ENCODE measurements at regions not wholly inside any gene's neighbourhood (a gene's known extent, or its start where the extent isn't known, plus 50 kb on each side); places are given as distances from the start of the nearest gene placed in this dataset.

DNA sequence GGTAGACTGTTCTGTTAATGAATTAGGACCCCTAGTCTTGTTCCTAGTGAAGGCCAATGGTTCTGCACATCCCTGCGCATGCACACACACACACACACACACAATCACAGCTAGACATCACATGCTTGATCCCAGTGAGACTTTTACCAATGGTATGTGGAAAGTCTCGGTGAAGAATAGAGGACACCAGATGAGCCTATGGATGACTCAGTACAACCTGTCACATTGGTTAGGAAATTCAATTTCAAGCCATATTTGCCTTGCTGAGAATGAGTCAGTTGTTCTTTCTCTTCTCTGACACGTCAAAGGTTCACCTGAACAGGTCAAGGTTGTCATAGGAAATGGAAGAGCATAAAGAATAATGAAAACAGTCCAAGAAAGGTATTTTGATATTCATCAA lies 122.0 kb downstream of the SLC17A6 start:
- Histone ChIP-seq H3K27ac (ENCODE audit: insufficient read depth, low read length) (no peak overlapping the region), H2AFZ (ENCODE audit: low read length) (no peak overlapping the region), H3K4me3 (replicated peaks in 1 of 4; ENCODE audit: control extremely low read depth in 1 of 4, insufficient read depth in 1 of 4, low read depth in 3 of 4, low read length in 4 of 4) (no peak overlapping the region), H3K4me2 (ENCODE audit: extremely low read depth, insufficient read depth, low read length) (no peak overlapping the region), H3K9me3 (ENCODE audit: control insufficient read depth, insufficient read depth, low read depth, low read length) (no peaks in the 10 kb centered on the region), H3K4me1 (ENCODE audit: control insufficient read depth, extremely low read depth, insufficient read depth, low read length) (no peaks in the 10 kb centered on the region), H3K79me2 (ENCODE audit: control insufficient read depth, insufficient read depth, low read length) (no peaks in the 10 kb centered on the region), H3K36me3 (ENCODE audit: control insufficient read depth, insufficient read depth, low read length) (no peaks in the 10 kb centered on the region), H3K9ac (ENCODE audit: insufficient read depth, low read length) (no peak overlapping the region), H4K20me1 (ENCODE audit: control insufficient read depth, extremely low read depth, insufficient read depth, low read length) (no peaks in the 10 kb centered on the region), H3K27me3 (ENCODE audit: control insufficient read depth, insufficient read depth, low read length) (no peaks in the 10 kb centered on the region)
- DNase-seq (ENCODE audit: low read depth in 2 of 2), result peak in 1 of 2 donors; percentile 18
- no peak for TF ChIP-seq EZH2 (IDR thresholded peaks at IDR 0.05; ENCODE audit: low read length, missing control alignments)
- TF ChIP-seq, protein P1, sequence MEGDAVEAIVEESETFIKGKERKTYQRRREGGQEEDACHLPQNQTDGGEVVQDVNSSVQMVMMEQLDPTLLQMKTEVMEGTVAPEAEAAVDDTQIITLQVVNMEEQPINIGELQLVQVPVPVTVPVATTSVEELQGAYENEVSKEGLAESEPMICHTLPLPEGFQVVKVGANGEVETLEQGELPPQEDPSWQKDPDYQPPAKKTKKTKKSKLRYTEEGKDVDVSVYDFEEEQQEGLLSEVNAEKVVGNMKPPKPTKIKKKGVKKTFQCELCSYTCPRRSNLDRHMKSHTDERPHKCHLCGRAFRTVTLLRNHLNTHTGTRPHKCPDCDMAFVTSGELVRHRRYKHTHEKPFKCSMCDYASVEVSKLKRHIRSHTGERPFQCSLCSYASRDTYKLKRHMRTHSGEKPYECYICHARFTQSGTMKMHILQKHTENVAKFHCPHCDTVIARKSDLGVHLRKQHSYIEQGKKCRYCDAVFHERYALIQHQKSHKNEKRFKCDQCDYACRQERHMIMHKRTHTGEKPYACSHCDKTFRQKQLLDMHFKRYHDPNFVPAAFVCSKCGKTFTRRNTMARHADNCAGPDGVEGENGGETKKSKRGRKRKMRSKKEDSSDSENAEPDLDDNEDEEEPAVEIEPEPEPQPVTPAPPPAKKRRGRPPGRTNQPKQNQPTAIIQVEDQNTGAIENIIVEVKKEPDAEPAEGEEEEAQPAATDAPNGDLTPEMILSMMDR (conservative IDR thresholded peaks at IDR 0.05 in 1 of 2, IDR thresholded peaks at IDR 0.05 in 1 of 2; ENCODE audit: low read depth in 1 of 2, low read length in 2 of 2), result no peak

DNA sequence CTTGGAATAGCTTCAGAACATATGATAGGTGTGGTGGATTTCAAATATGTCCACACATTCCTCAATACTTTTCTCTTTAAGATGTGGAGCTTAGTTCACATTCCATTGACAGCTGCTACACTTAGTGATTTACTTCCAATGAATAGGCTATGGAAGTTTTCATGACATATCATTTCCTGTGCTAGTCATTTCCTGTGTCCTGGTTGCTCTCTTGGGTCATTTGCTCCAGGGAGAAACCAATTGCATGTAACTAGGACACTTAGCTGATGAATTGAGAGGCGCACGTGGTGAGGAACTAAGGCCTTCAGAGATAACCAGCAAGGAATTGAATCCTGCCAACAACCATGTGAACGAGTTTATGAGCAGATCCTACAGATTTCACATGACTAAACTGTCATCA lies 120.9 kb downstream of the SLC17A6 start:
- TF ChIP-seq, protein P1 (conservative IDR thresholded peaks at IDR 0.05 in 1 of 2, IDR thresholded peaks at IDR 0.05 in 1 of 2; ENCODE audit: low read depth in 1 of 2, low read length in 2 of 2), result no peak
- TF ChIP-seq EZH2 (IDR thresholded peaks at IDR 0.05; ENCODE audit: low read length, missing control alignments), result no peak
- no peak overlapping the region for H3K4me2 ChIP-seq (ENCODE audit: extremely low read depth, insufficient read depth, low read length)
- H3K36me3 ChIP-seq (ENCODE audit: control insufficient read depth, insufficient read depth, low read length), result no peaks in the 10 kb centered on the region

DNA sequence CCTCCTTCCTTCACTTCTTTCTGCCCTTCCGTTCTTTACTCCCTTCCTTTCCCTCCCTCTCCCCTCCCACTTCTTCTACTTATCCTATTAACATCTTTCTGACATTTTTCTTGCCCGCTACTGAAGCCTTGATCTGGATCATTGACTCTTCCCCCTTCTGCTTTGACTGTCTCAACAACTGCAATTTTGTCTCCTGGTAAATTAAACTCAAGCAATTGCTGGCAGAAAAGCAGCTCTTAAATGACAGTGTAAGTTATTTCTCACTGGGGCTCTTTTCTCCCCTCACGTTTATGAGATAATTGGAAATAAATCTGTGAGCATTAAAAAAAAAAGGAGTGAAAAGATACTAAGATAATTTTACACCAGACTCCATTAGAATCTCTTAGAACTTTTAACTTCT lies 120.0 kb downstream of the SLC17A6 start:
- TF ChIP-seq, protein P1 (conservative IDR thresholded peaks at IDR 0.05 in 1 of 2, IDR thresholded peaks at IDR 0.05 in 1 of 2; ENCODE audit: low read depth in 1 of 2, low read length in 2 of 2), result no peak
- no peak for TF ChIP-seq EZH2 (IDR thresholded peaks at IDR 0.05; ENCODE audit: low read length, missing control alignments)
- H3K36me3 ChIP-seq (ENCODE audit: control insufficient read depth, insufficient read depth, low read length), result no peaks in the 10 kb centered on the region

More for the DNA sequence above, 120.9 kb downstream of the SLC17A6 start:
- H3K79me2 ChIP-seq (ENCODE audit: control insufficient read depth, insufficient read depth, low read length), result no peaks in the 10 kb centered on the region
- no peak overlapping the region for H3K9ac ChIP-seq (ENCODE audit: insufficient read depth, low read length)
- peak overlapping the region; percentile 61 for H3K27ac ChIP-seq (ENCODE audit: insufficient read depth, low read length)
- no peak overlapping the region for H2AFZ ChIP-seq (ENCODE audit: low read length)
- no peaks in the 10 kb centered on the region for H3K9me3 ChIP-seq (ENCODE audit: control insufficient read depth, insufficient read depth, low read depth, low read length)
- H4K20me1 ChIP-seq (ENCODE audit: control insufficient read depth, extremely low read depth, insufficient read depth, low read length), result no peaks in the 10 kb centered on the region
- no peaks in the 10 kb centered on the region for H3K4me1 ChIP-seq (ENCODE audit: control insufficient read depth, extremely low read depth, insufficient read depth, low read length)
- no peak overlapping the region for H3K4me3 ChIP-seq (replicated peaks in 1 of 4; ENCODE audit: control extremely low read depth in 1 of 4, insufficient read depth in 1 of 4, low read depth in 3 of 4, low read length in 4 of 4)
- no peaks in the 10 kb centered on the region for H3K27me3 ChIP-seq (ENCODE audit: control insufficient read depth, insufficient read depth, low read length)
- peak; percentile 28 to 86 for DNase-seq (ENCODE audit: low read depth in 2 of 2)

More for the DNA sequence above, 120.0 kb downstream of the SLC17A6 start:
- Histone ChIP-seq H3K4me1 (ENCODE audit: control insufficient read depth, extremely low read depth, insufficient read depth, low read length) (no peaks in the 10 kb centered on the region), H3K9me3 (ENCODE audit: control insufficient read depth, insufficient read depth, low read depth, low read length) (no peaks in the 10 kb centered on the region), H3K79me2 (ENCODE audit: control insufficient read depth, insufficient read depth, low read length) (no peaks in the 10 kb centered on the region), H3K27ac (ENCODE audit: insufficient read depth, low read length) (no peak overlapping the region), H3K4me2 (ENCODE audit: extremely low read depth, insufficient read depth, low read length) (no peak overlapping the region), H4K20me1 (ENCODE audit: control insufficient read depth, extremely low read depth, insufficient read depth, low read length) (no peaks in the 10 kb centered on the region), H3K9ac (ENCODE audit: insufficient read depth, low read length) (no peak overlapping the region), H3K4me3 (replicated peaks in 1 of 4; ENCODE audit: control extremely low read depth in 1 of 4, insufficient read depth in 1 of 4, low read depth in 3 of 4, low read length in 4 of 4) (no peak overlapping the region), H2AFZ (ENCODE audit: low read length) (no peak overlapping the region), H3K27me3 (ENCODE audit: control insufficient read depth, insufficient read depth, low read length) (no peaks in the 10 kb centered on the region)
- no peak for DNase-seq (ENCODE audit: low read depth in 2 of 2)

All from fibroblast of lung (primary cell).